Activated B cell treated with CpG ODN at 0.5 μM for 24 hours (primary cell): ENCODE measurements at regions not wholly inside any gene's neighbourhood (a gene's known extent, or its start where the extent isn't known, plus 50 kb on each side); places are given as distances from the start of the nearest gene placed in this dataset.

Experiments
- ATAC-seq: fragments of 200-7000 bp; cut with Tn5 transposase; one replicate; pipeline ENCODE4 v1.10.0; 2021; ENCODE audit warnings: low read depth, mild to moderate bottlenecking, moderate library complexity
- CTCF ChIA-PET: fragments of 350-600 bp; sonication (Branson Sonifier 250); formaldehyde crosslinking; loops from one replicate; lab custom pipeline; 2021; ENCODE audit warnings: antibody characterized with exemption; lab: Charles Lee
- POLR2A ChIA-PET: fragments of 350-600 bp; sonication (Branson Sonifier 250); formaldehyde crosslinking; loops from one replicate; lab custom pipeline; 2021; ENCODE audit warnings: antibody characterized with exemption; lab: Charles Lee
- DNase-seq: peaks from one replicate; pipeline ENCODE4 v3.0.0; 2022
- H3K27ac Mint-ChIP-seq: one replicate; pipeline ENCODE4 v1.8.0; 2020; ENCODE audit warnings: mixed read lengths
- H3K27me3 Mint-ChIP-seq: one replicate; pipeline ENCODE4 v1.8.0; 2021; ENCODE audit warnings: mixed read lengths
- H3K36me3 Mint-ChIP-seq: one replicate; pipeline ENCODE4 v1.8.0; 2021; ENCODE audit warnings: low read depth, mixed read lengths
- H3K4me1 Mint-ChIP-seq: one replicate; pipeline ENCODE4 v1.8.0; 2021; ENCODE audit warnings: mixed read lengths
- H3K4me3 Mint-ChIP-seq: one replicate; pipeline ENCODE4 v1.8.0; 2020; ENCODE audit warnings: mild to moderate bottlenecking, mixed read lengths
- H3K9me3 Mint-ChIP-seq: one replicate; pipeline ENCODE4 v1.8.0; 2020; ENCODE audit warnings: mixed read lengths
- CTCF ChIP-seq: fragments of 200-600 bp; IDR thresholded peaks from one replicate; pipeline ENCODE4 v1.8.0; 2022; ENCODE audit warnings: antibody characterized with exemption, mild to moderate bottlenecking
- intact Hi-C: fragments of 100-400 bp; cut with micrococcal nuclease; formaldehyde crosslinking; loops from one replicate; pipeline ENCODE4 v1.15.1; 2024

GRCh38 chr1:199353906-199354305 is 673.6 kb upstream of the NR5A2 start:
- Mint-ChIP-seq H3K36me3 (peaks cover 1% of the 10 kb centered on the region), H3K27ac (no peak overlapping the region), H3K4me1 (no peaks in the 10 kb centered on the region), H3K4me3 (no peak overlapping the region), H3K27me3 (no peaks in the 10 kb centered on the region), H3K9me3 (peaks cover 15% of the 10 kb centered on the region)
- intact Hi-C loops = no loop called here
- ATAC-seq = no peak
- ChIA-PET CTCF (no interaction called here), POLR2A (no interaction called here)
- TF ChIP-seq CTCF = no peak
- no peak for DNase-seq

GRCh38 chr1:199356561-199356960 is 670.9 kb upstream of the NR5A2 start:
- H3K9me3 Mint-ChIP-seq = peaks cover 6% of the 10 kb centered on the region
- no peaks in the 10 kb centered on the region for H3K36me3 Mint-ChIP-seq
- intact Hi-C loops = no loop called here
- no peak for ATAC-seq
- H3K4me3 Mint-ChIP-seq = no peak overlapping the region
- H3K27ac Mint-ChIP-seq = no peak overlapping the region
- H3K4me1 Mint-ChIP-seq = no peaks in the 10 kb centered on the region
- no peak for TF ChIP-seq CTCF
- ChIA-PET POLR2A (no interaction called here), CTCF (no interaction called here)
- DNase-seq = no peak
- H3K27me3 Mint-ChIP-seq = no peaks in the 10 kb centered on the region

- Mint-ChIP-seq H3K27ac (no peak overlapping the region), H3K36me3 (no peaks in the 10 kb centered on the region), H3K4me1 (no peaks in the 10 kb centered on the region), H3K9me3 (peaks cover 6% of the 10 kb centered on the region), H3K4me3 (no peak overlapping the region), H3K27me3 (no peaks in the 10 kb centered on the region)
- POLR2A ChIA-PET = no interaction called here
- CTCF ChIA-PET = no interaction called here
- no peak for TF ChIP-seq CTCF
- no peak for ATAC-seq
- DNase-seq = no peak
- intact Hi-C loops = no loop called here
Observed at GRCh38 chr1:199357599-199357998, 669.9 kb upstream of the NR5A2 start.

GRCh38 chr1:199362996-199363395 is 664.5 kb upstream of the NR5A2 start:
- no peaks in the 10 kb centered on the region for H3K36me3 Mint-ChIP-seq
- H3K4me1 Mint-ChIP-seq = no peaks in the 10 kb centered on the region
- intact Hi-C loops = no loop called here

GRCh38 chr1:199373139-199373538 is 654.4 kb upstream of the NR5A2 start:
- no peak overlapping the region for H3K4me3 Mint-ChIP-seq
- H3K36me3 Mint-ChIP-seq = no peaks in the 10 kb centered on the region
- H3K4me1 Mint-ChIP-seq = peaks cover 3% of the 10 kb centered on the region
- H3K27me3 Mint-ChIP-seq = no peaks in the 10 kb centered on the region
- no peak overlapping the region for H3K27ac Mint-ChIP-seq
- ChIA-PET CTCF (no interaction called here), POLR2A (no interaction called here)
- no peak for TF ChIP-seq CTCF
- peaks cover 13% of the 10 kb centered on the region for H3K9me3 Mint-ChIP-seq
- ATAC-seq (no peak), DNase-seq (no peak)
- intact Hi-C loops = no loop called here

More at GRCh38 chr1:199362996-199363395, 664.5 kb upstream of the NR5A2 start:
- ChIA-PET POLR2A (no interaction called here), CTCF (no interaction called here)
- no peak for TF ChIP-seq CTCF
- DNase-seq (no peak), ATAC-seq (no peak)
- Mint-ChIP-seq H3K27ac (no peak overlapping the region), H3K9me3 (no peaks in the 10 kb centered on the region), H3K4me3 (no peak overlapping the region), H3K27me3 (peaks cover 1% of the 10 kb centered on the region)
